LNCAP (cell line): ENCODE measurements at regions not wholly inside any gene's neighbourhood (a gene's known extent, or its start where the extent isn't known, plus 50 kb on each side); places are given as distances from the start of the nearest gene placed in this dataset.

Experiments used
- CTCF ChIP-seq: fragments of 450-650 bp; IDR thresholded peaks from 2 replicates; pipeline ENCODE4 v1.5.1; 2017; ENCODE audit warnings: mild to moderate bottlenecking

GRCh38 chr6:139439349-139439748 is 64.9 kb upstream of the CITED2 start:
- no peak for TF ChIP-seq CTCF

- no peak for TF ChIP-seq CTCF
Observed at GRCh38 chr6:139438775-139439174, 64.3 kb upstream of the CITED2 start.

GRCh38 chr6:139436957-139437348 is 62.5 kb upstream of the CITED2 start:
- no peak for TF ChIP-seq CTCF

- no peak for TF ChIP-seq CTCF
Observed at GRCh38 chr6:139436200-139436956, 61.9 kb upstream of the CITED2 start.

- TF ChIP-seq CTCF = no peak
Observed at GRCh38 chr6:139433631-139434419, 59.4 kb upstream of the CITED2 start.

GRCh38 chr6:139431602-139431956 is 57.1 kb upstream of the CITED2 start:
- no peak for TF ChIP-seq CTCF

GRCh38 chr6:139430899-139431601 is 56.6 kb upstream of the CITED2 start:
- TF ChIP-seq CTCF = no peak
